ENCODE measurements at regions not wholly inside any gene's neighbourhood (a gene's known extent, or its start where the extent isn't known, plus 50 kb on each side); places are given as distances from the start of the nearest gene placed in this dataset.

- TF ChIP-seq EP300 (IDR thresholded peaks at IDR 0.05) (no peak), POLR2A (IDR thresholded peaks at IDR 0.05) (no peak), POLR2AphosphoS5 (IDR thresholded peaks at IDR 0.05) (no peak), CTCF (IDR thresholded peaks at IDR 0.05) (no peak)
- no peaks in the 10 kb centered on the region for H3K4me1 ChIP-seq
- H3K36me3 ChIP-seq: no peaks in the 10 kb centered on the region
- ATAC-seq: no peak
- H3K27me3 ChIP-seq: no peaks in the 10 kb centered on the region
- no peaks in the 10 kb centered on the region for H3K9me3 ChIP-seq
- H3K4me3 ChIP-seq: no peak overlapping the region
- H3K27ac ChIP-seq: no peak overlapping the region
Measured at GRCh38 chr9:106404137-106404536, 458.8 kb upstream of the ZNF462 start.

GRCh38 chr9:106405871-106406435 is 457.0 kb upstream of the ZNF462 start:
- Histone ChIP-seq H3K27me3 (no peaks in the 10 kb centered on the region), H3K36me3 (no peaks in the 10 kb centered on the region), H3K4me1 (no peaks in the 10 kb centered on the region), H3K9me3 (no peaks in the 10 kb centered on the region), H3K4me3 (no peak overlapping the region), H3K27ac (no peak overlapping the region)
- WGBS, 2 donors (ENCODE audit: low coverage in 1 of 2): 50 to 61% methylated on average over 2 of the region's 2 CpGs
- no peak for ATAC-seq
- TF ChIP-seq CTCF (IDR thresholded peaks at IDR 0.05): no peak
- TF ChIP-seq EP300 (IDR thresholded peaks at IDR 0.05): no peak
- TF ChIP-seq POLR2AphosphoS5 (IDR thresholded peaks at IDR 0.05): no peak
- TF ChIP-seq POLR2A (IDR thresholded peaks at IDR 0.05): no peak

- no peaks in the 10 kb centered on the region for H3K9me3 ChIP-seq
- no peak overlapping the region for H3K27ac ChIP-seq
- no peaks in the 10 kb centered on the region for H3K4me1 ChIP-seq
- H3K27me3 ChIP-seq: no peaks in the 10 kb centered on the region
- no peak overlapping the region for H3K4me3 ChIP-seq
- WGBS, 2 donors (ENCODE audit: low coverage in 1 of 2): 53 to 68% methylated on average over 2 to 7 of the region's 7 CpGs
- no peak for TF ChIP-seq CTCF (IDR thresholded peaks at IDR 0.05)
- no peak for ATAC-seq
- no peaks in the 10 kb centered on the region for H3K36me3 ChIP-seq
Measured at GRCh38 chr9:106414042-106414441, 448.9 kb upstream of the ZNF462 start.

GRCh38 chr9:106417685-106418084 is 445.3 kb upstream of the ZNF462 start:
- no peaks in the 10 kb centered on the region for H3K27me3 ChIP-seq
- no peaks in the 10 kb centered on the region for H3K36me3 ChIP-seq
- H3K4me1 ChIP-seq: no peaks in the 10 kb centered on the region
- no peaks in the 10 kb centered on the region for H3K9me3 ChIP-seq
- H3K4me3 ChIP-seq: no peak overlapping the region
- 100% methylated on average over 1 of the region's 1 CpG for WGBS, 2 donors (ENCODE audit: low coverage in 1 of 2)
- TF ChIP-seq POLR2AphosphoS5 (IDR thresholded peaks at IDR 0.05) (no peak), CTCF (IDR thresholded peaks at IDR 0.05) (no peak), EP300 (IDR thresholded peaks at IDR 0.05) (no peak)
- no peak overlapping the region for H3K27ac ChIP-seq
- ATAC-seq: no peak

GRCh38 chr9:106419829-106420228 is 443.1 kb upstream of the ZNF462 start:
- no peak for ATAC-seq
- 51 to 63% methylated on average over 2 to 3 of the region's 3 CpGs for WGBS, 2 donors (ENCODE audit: low coverage in 1 of 2)

More at GRCh38 chr9:106419829-106420228, 443.1 kb upstream of the ZNF462 start:
- no peak overlapping the region for H3K27ac ChIP-seq
- TF ChIP-seq POLR2AphosphoS5 (IDR thresholded peaks at IDR 0.05) (no peak), EP300 (IDR thresholded peaks at IDR 0.05) (no peak), CTCF (IDR thresholded peaks at IDR 0.05) (no peak), POLR2A (IDR thresholded peaks at IDR 0.05) (no peak)
- H3K4me1 ChIP-seq: no peaks in the 10 kb centered on the region
- no peak overlapping the region for H3K4me3 ChIP-seq
- H3K27me3 ChIP-seq: no peaks in the 10 kb centered on the region
- no peaks in the 10 kb centered on the region for H3K36me3 ChIP-seq
- no peaks in the 10 kb centered on the region for H3K9me3 ChIP-seq
